ENCODE measurements at regions not wholly inside any gene's neighbourhood (a gene's known extent, or its start where the extent isn't known, plus 50 kb on each side); places are given as distances from the start of the nearest gene placed in this dataset.

- peaks cover 4% of the 10 kb centered on the region for H3K4me1 ChIP-seq (ENCODE audit: insufficient read depth, insufficient read length)
- DNase-seq (ENCODE audit: low read depth, low spot score) = no peak
Observed at GRCh38 chr16:87229230-87230188, 87.7 kb downstream of the C16orf95 start.

GRCh38 chr16:87230571-87230970, 86.6 kb downstream of the C16orf95 start:
- Histone ChIP-seq H3K36me3 (ENCODE audit: insufficient read depth, insufficient read length, low read length) (no peaks in the 10 kb centered on the region), H3K9ac (ENCODE audit: insufficient read length, low read depth) (no peak overlapping the region), H3K4me1 (ENCODE audit: insufficient read depth, insufficient read length) (peaks cover 6% of the 10 kb centered on the region), H3K27me3 (ENCODE audit: insufficient read depth, insufficient read length) (no peaks in the 10 kb centered on the region), H3K9me3 (ENCODE audit: insufficient read depth, low read length) (peaks cover 9% of the 10 kb centered on the region; the same call in 1 of the 2 replicates), H3K4me3 (ENCODE audit: insufficient read length, low read depth) (no peak overlapping the region)
- TF ChIP-seq ZNF274 (IDR thresholded peaks at IDR 0.05; ENCODE audit: low read depth, low read length) (no peak), SUZ12 (IDR thresholded peaks at IDR 0.05; ENCODE audit: extremely low read depth, insufficient read depth, insufficient read length) (no peak)
- DNase-seq (ENCODE audit: low read depth, low spot score) = no peak

More at GRCh38 chr16:87229230-87230188, 87.7 kb downstream of the C16orf95 start:
- H3K4me3 ChIP-seq (ENCODE audit: insufficient read length, low read depth) = no peak overlapping the region
- H3K27me3 ChIP-seq (ENCODE audit: insufficient read depth, insufficient read length) = no peaks in the 10 kb centered on the region
- peaks cover 9% of the 10 kb centered on the region; the same call in 1 of the 2 replicates for H3K9me3 ChIP-seq (ENCODE audit: insufficient read depth, low read length)
- no peaks in the 10 kb centered on the region for H3K36me3 ChIP-seq (ENCODE audit: insufficient read depth, insufficient read length, low read length)
- H3K9ac ChIP-seq (ENCODE audit: insufficient read length, low read depth) = no peak overlapping the region
- TF ChIP-seq SUZ12 (IDR thresholded peaks at IDR 0.05; ENCODE audit: extremely low read depth, insufficient read depth, insufficient read length) (no peak), ZNF274 (IDR thresholded peaks at IDR 0.05; ENCODE audit: low read depth, low read length) (no peak), YY1 (IDR thresholded peaks at IDR 0.05; ENCODE audit: insufficient read depth, insufficient read length) (no peak)

GRCh38 chr16:87231295-87231694, 85.9 kb downstream of the C16orf95 start:
- Histone ChIP-seq H3K27me3 (ENCODE audit: insufficient read depth, insufficient read length) (no peaks in the 10 kb centered on the region), H3K4me1 (ENCODE audit: insufficient read depth, insufficient read length) (peaks cover 6% of the 10 kb centered on the region), H3K36me3 (ENCODE audit: insufficient read depth, insufficient read length, low read length) (no peaks in the 10 kb centered on the region), H3K9me3 (ENCODE audit: insufficient read depth, low read length) (peaks cover 9% of the 10 kb centered on the region; the same call in 1 of the 2 replicates), H3K4me3 (ENCODE audit: insufficient read length, low read depth) (no peak overlapping the region), H3K9ac (ENCODE audit: insufficient read length, low read depth) (no peak overlapping the region)
- no peak for DNase-seq (ENCODE audit: low read depth, low spot score)
- TF ChIP-seq YY1 (IDR thresholded peaks at IDR 0.05; ENCODE audit: insufficient read depth, insufficient read length) = no peak
- no peak for TF ChIP-seq SUZ12 (IDR thresholded peaks at IDR 0.05; ENCODE audit: extremely low read depth, insufficient read depth, insufficient read length)
- TF ChIP-seq ZNF274 (IDR thresholded peaks at IDR 0.05; ENCODE audit: low read depth, low read length) = no peak

- no peaks in the 10 kb centered on the region for H3K36me3 ChIP-seq (ENCODE audit: insufficient read depth, insufficient read length, low read length)
- no peaks in the 10 kb centered on the region for H3K27me3 ChIP-seq (ENCODE audit: insufficient read depth, insufficient read length)
- no peak overlapping the region for H3K9ac ChIP-seq (ENCODE audit: insufficient read length, low read depth)
- TF ChIP-seq ZNF274 (IDR thresholded peaks at IDR 0.05; ENCODE audit: low read depth, low read length) = no peak
- TF ChIP-seq YY1 (IDR thresholded peaks at IDR 0.05; ENCODE audit: insufficient read depth, insufficient read length) = no peak
- no peak for TF ChIP-seq SUZ12 (IDR thresholded peaks at IDR 0.05; ENCODE audit: extremely low read depth, insufficient read depth, insufficient read length)
- peaks cover 8% of the 10 kb centered on the region for H3K4me1 ChIP-seq (ENCODE audit: insufficient read depth, insufficient read length)
- H3K9me3 ChIP-seq (ENCODE audit: insufficient read depth, low read length) = peaks cover 9% of the 10 kb centered on the region; the same call in 1 of the 2 replicates
- DNase-seq (ENCODE audit: low read depth, low spot score) = no peak
- no peak overlapping the region for H3K4me3 ChIP-seq (ENCODE audit: insufficient read length, low read depth)
Observed at GRCh38 chr16:87231911-87232310, 85.3 kb downstream of the C16orf95 start.

- Histone ChIP-seq H3K4me1 (ENCODE audit: insufficient read depth, insufficient read length) (peaks cover 5% of the 10 kb centered on the region), H3K9ac (ENCODE audit: insufficient read length, low read depth) (no peak overlapping the region), H3K27me3 (ENCODE audit: insufficient read depth, insufficient read length) (no peaks in the 10 kb centered on the region), H3K36me3 (ENCODE audit: insufficient read depth, insufficient read length, low read length) (no peaks in the 10 kb centered on the region), H3K9me3 (ENCODE audit: insufficient read depth, low read length) (peaks cover 9% of the 10 kb centered on the region; the same call in 1 of the 2 replicates), H3K4me3 (ENCODE audit: insufficient read length, low read depth) (no peak overlapping the region)
- TF ChIP-seq ZNF274 (IDR thresholded peaks at IDR 0.05; ENCODE audit: low read depth, low read length) = no peak
- no peak for TF ChIP-seq SUZ12 (IDR thresholded peaks at IDR 0.05; ENCODE audit: extremely low read depth, insufficient read depth, insufficient read length)
- TF ChIP-seq YY1 (IDR thresholded peaks at IDR 0.05; ENCODE audit: insufficient read depth, insufficient read length) = no peak
- DNase-seq (ENCODE audit: low read depth, low spot score) = no peak
Observed at GRCh38 chr16:87233928-87234327, 83.3 kb downstream of the C16orf95 start.

- no peaks in the 10 kb centered on the region for H3K27me3 ChIP-seq (ENCODE audit: insufficient read depth, insufficient read length)
- H3K9me3 ChIP-seq (ENCODE audit: insufficient read depth, low read length) = peaks cover 9% of the 10 kb centered on the region; the same call in 1 of the 2 replicates
- no peak for DNase-seq (ENCODE audit: low read depth, low spot score)
- peaks cover 5% of the 10 kb centered on the region for H3K4me1 ChIP-seq (ENCODE audit: insufficient read depth, insufficient read length)
- no peak overlapping the region for H3K9ac ChIP-seq (ENCODE audit: insufficient read length, low read depth)
- no peaks in the 10 kb centered on the region for H3K36me3 ChIP-seq (ENCODE audit: insufficient read depth, insufficient read length, low read length)
- no peak overlapping the region for H3K4me3 ChIP-seq (ENCODE audit: insufficient read length, low read depth)
- TF ChIP-seq YY1 (IDR thresholded peaks at IDR 0.05; ENCODE audit: insufficient read depth, insufficient read length) (no peak), ZNF274 (IDR thresholded peaks at IDR 0.05; ENCODE audit: low read depth, low read length) (no peak), SUZ12 (IDR thresholded peaks at IDR 0.05; ENCODE audit: extremely low read depth, insufficient read depth, insufficient read length) (no peak)
Observed at GRCh38 chr16:87234601-87235000, 82.6 kb downstream of the C16orf95 start.

- no peak for DNase-seq (ENCODE audit: low read depth, low spot score)
- Histone ChIP-seq H3K9ac (ENCODE audit: insufficient read length, low read depth) (no peak overlapping the region), H3K4me3 (ENCODE audit: insufficient read length, low read depth) (no peak overlapping the region), H3K4me1 (ENCODE audit: insufficient read depth, insufficient read length) (peaks cover 5% of the 10 kb centered on the region), H3K27me3 (ENCODE audit: insufficient read depth, insufficient read length) (no peaks in the 10 kb centered on the region), H3K9me3 (ENCODE audit: insufficient read depth, low read length) (peaks cover 9% of the 10 kb centered on the region; the same call in 1 of the 2 replicates), H3K36me3 (ENCODE audit: insufficient read depth, insufficient read length, low read length) (no peaks in the 10 kb centered on the region)
- TF ChIP-seq ZNF274 (IDR thresholded peaks at IDR 0.05; ENCODE audit: low read depth, low read length) = no peak
- TF ChIP-seq YY1 (IDR thresholded peaks at IDR 0.05; ENCODE audit: insufficient read depth, insufficient read length) = no peak
- no peak for TF ChIP-seq SUZ12 (IDR thresholded peaks at IDR 0.05; ENCODE audit: extremely low read depth, insufficient read depth, insufficient read length)
Observed at GRCh38 chr16:87235810-87236515, 81.2 kb downstream of the C16orf95 start.
